Stimulated activated CD8-positive, alpha-beta memory T cell treated with anti-CD3 and anti-CD28 coated beads, Interleukin-12 subunit alpha, Interleukin-12 subunit beta, amount 100 ng/mL, for 1 hour (primary cell): ENCODE measurements at regions not wholly inside any gene's neighbourhood (a gene's known extent, or its start where the extent isn't known, plus 50 kb on each side); places are given as distances from the start of the nearest gene placed in this dataset.
"Not testable (repeated sequence)": the region's sequence is repeated elsewhere in the genome, so short reads cannot be mapped to it uniquely, and the experiment has no call there.

ENCODE experiments used
- DNase-seq: peaks from one replicate; pipeline ENCODE4 v3.0.0-alpha.2; 2020; ENCODE audit warnings: low read depth

GRCh38 chr2:7379799-7380198, 462.6 kb downstream of the RNF144A start:
- DNase-seq, result no peak

- DNase-seq, result no peak
These were observed 467.6 kb downstream of the RNF144A start for GRCh38 chr2:7384773-7385349.

GRCh38 chr2:7390311-7390710, 473.1 kb downstream of the RNF144A start:
- DNase-seq, result not testable (repeated sequence)

GRCh38 chr2:7392076-7392787, 475.0 kb downstream of the RNF144A start:
- DNase-seq, result no peak

GRCh38 chr2:7394195-7394594, 477.0 kb downstream of the RNF144A start:
- no peak for DNase-seq

GRCh38 chr2:7400628-7401027, 483.4 kb downstream of the RNF144A start:
- no peak for DNase-seq

GRCh38 chr2:7403092-7403775, 486.0 kb downstream of the RNF144A start:
- DNase-seq, result no peak

- no peak for DNase-seq
These were observed 488.9 kb downstream of the RNF144A start for GRCh38 chr2:7405861-7406715.

- DNase-seq, result no peak
These were observed 489.8 kb downstream of the RNF144A start for GRCh38 chr2:7407001-7407400.

GRCh38 chr2:7407906-7408680, 490.9 kb downstream of the RNF144A start:
- no peak for DNase-seq

- no peak for DNase-seq
These were observed 494.5 kb downstream of the RNF144A start for GRCh38 chr2:7411691-7412090.

- no peak for DNase-seq
These were observed 500.9 kb downstream of the RNF144A start for GRCh38 chr2:7417845-7418742.

GRCh38 chr2:7419186-7419585, 502.0 kb downstream of the RNF144A start:
- no peak for DNase-seq

GRCh38 chr2:7419814-7420311, 502.7 kb downstream of the RNF144A start:
- DNase-seq, result no peak

GRCh38 chr2:7420530-7420929, 503.3 kb downstream of the RNF144A start:
- no peak for DNase-seq

- DNase-seq, result no peak
These were observed 507.3 kb downstream of the RNF144A start for GRCh38 chr2:7424481-7424880.

GRCh38 chr2:7427293-7428060, 510.3 kb downstream of the RNF144A start:
- DNase-seq, result no peak

- no peak for DNase-seq
These were observed 511.4 kb downstream of the RNF144A start for GRCh38 chr2:7428454-7429204.

GRCh38 chr2:7429733-7430132, 512.5 kb downstream of the RNF144A start:
- no peak for DNase-seq
